EH (cell line): ENCODE measurements at regions not wholly inside any gene's neighbourhood (a gene's known extent, or its start where the extent isn't known, plus 50 kb on each side); places are given as distances from the start of the nearest gene placed in this dataset.

Experiments
- DNase-seq: peaks from one replicate; pipeline ENCODE4 v3.0.0-alpha.2; 2015; ENCODE audit warnings: low read depth

DNA sequence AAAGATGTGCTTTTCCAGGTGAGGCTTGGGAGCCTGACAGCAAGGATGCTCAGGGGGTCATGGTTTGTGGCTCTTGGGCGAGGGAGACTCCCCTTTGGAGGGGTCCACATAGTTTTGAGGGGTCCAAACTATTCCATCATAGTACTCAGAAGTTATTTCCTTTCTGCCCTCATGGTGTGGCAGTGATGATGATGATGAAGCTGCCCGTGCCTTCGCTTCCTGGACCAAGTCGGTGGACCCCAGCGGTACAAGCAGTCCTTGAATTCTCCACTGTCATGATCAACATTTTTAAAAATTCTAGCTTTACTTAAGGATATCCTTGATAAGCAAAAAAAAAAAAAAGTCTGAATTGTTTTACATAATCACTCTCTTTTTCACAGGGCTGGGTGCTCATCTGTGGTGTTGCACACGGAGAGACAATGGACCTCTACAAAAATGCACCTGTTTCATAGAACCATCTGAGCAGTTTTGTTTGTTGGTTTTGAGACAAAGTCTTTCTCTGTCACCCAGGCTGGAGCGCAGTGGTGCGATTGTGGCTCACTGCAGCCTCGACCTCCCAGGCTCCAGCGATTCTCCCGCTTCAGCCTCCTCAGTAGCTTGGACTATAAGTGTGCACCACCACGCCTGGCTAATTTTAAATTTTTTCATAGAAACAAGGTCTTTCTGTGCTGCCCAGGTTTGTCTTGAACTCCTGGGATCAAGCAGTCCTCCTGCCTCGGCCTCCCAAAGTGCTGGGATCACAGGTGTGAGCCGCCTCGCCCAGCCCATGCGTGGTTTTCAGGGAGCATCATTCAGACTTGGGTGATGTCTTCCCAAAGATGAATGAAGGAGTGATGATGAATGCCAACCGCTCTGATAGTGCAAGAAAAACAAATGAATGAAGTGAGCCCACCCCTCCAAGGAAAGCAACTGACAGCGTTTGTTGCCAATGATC lies 271.4 kb upstream of the HDAC4 start:
- DNase-seq = no peak

DNA sequence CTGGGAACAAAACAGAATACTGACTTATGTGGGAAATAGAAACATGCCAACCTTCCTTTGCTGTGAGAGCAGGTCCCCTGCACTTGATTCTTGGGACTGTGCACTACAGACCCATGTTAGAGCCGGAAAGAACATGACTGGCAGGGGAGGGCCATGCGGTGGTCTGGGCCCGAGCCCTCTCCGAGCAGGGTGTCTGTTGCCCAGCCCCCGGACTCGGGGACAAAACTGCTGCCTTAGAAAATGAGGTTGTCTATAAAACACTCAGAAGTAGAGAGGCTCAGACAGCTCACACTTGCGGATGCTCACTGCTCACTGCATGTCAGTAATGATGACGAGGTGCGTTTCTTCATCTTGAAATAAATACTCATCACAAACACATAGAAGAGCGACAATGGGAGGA lies 270.7 kb upstream of the HDAC4 start:
- no peak for DNase-seq

DNA sequence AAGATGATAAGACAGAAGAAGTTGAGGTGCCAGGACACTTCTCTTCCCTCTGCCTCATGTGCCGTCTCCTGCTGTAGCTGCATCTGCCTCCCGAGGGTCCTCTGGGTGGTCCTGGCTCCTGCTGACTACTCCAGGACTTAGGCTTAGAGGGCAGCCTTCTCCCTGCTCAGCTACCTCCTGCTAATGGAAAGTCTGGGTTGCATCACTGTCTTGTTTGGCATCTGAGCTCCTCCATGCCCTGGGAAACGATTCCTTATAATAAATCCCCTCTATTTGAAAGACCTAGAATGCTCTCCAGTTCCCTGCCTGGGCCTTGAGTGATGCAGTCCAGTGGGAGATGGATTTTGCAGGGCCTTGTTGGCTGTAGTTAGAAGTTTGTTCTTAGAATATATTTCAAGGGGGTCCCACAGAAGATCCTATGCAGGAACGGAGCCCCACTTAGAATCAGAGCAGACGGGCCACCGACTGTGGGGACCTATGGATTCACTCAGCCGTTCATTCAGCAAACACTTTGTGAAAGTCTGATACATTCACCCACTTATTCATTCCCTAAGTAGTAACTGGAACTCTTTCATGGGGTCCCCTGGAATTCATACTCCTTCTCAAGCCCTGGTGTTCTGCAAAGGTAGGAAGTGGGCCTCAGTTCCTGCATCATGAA lies 269.8 kb upstream of the HDAC4 start:
- no peak for DNase-seq

DNA sequence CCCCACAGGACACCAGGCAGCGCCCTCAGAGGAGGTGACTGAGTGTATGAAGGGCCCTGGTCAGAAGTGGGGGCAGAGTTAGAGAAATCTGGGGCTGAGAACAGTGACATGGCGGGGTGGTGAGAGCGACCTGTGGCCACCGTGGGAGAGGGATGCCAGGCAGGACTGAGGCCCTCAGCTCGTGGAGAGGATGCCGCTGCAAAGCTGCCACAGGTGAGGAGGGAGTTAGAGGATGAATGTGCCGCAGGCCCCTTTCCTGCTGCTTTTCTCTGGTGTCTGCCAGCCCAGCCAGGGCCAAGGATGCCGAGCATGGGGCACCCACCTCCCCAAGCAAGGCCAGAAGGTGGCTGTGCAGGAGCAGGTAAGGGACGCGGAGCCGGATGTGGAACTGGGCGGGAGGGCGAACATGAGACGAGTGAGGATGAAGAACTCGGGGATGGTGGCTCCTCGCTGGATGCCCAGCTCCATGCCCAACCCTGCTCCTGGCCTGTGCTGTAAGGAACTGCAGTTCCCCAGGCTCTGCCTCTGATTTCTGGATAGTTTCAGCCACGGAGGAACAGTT lies 269.2 kb upstream of the HDAC4 start:
- no peak for DNase-seq

DNA sequence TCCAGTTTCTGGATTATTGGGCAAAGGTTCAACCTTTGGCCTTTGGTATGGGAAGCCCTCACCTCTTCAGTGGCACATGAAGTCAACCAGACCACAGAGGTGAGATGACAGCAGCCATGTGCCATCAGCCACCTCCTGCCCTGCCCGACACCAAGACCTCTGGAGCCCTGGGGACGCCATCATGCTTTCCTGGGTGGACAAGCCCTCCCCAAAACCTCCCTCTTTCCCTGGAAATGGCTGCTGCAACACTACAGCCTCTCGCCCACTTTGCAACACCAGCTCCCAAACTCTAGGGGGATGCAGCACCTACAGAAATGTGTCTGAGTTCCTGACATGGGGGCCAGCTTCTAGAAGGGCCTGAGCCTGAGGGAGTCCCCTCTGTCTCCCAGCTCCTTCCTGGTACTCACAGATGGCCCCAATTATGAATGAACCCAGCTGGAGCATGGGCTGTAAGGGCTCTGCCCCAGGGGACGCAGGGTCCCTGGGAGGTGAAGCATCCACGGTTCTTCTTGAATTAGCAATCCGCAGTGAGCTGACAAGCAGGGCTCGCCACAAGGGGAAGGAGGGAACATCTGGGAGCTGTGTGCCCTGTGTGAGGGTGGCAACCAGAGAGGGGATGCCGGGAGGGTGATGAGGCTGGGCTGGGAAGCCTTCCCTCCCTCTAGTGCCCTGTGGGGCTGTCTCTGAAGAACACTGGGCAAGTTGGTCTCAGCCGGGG lies 268.5 kb upstream of the HDAC4 start:
- DNase-seq = no peak

DNA sequence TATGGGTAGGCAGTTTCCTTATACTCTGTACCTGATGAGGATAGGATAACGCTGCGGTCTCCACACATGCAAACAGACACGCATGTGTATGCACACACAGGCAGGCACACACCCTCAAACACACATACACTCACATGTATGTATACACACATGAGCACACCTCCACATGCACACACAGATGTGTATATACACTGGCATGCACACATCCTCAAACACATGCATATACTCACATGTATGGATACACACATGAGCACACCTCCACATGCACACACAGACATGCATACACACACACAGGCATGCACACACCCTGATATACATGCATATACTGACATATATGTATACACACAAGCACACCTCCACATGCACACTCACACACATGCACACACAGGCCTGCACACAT lies 267.8 kb upstream of the HDAC4 start:
- DNase-seq = no peak

DNA sequence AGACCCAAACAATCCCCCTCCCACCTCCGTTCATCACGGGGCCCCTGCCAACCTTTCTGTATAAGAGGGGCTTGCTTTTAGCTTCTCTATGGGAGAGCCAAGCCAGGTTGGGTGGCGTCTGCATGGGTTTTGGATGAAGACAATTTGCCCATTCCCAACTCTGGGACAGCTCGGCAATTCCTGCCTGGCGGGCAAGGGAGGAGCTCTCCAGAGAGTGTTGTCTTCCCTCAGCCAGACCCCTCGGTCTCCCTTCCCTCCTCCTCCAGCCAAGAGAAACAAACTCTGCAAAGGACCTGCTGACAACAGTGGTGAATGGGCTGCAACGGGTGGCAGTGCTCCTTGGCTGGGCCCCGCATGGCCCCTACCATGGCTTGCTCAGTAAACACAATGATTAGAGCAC lies 267.2 kb upstream of the HDAC4 start:
- no peak for DNase-seq

DNA sequence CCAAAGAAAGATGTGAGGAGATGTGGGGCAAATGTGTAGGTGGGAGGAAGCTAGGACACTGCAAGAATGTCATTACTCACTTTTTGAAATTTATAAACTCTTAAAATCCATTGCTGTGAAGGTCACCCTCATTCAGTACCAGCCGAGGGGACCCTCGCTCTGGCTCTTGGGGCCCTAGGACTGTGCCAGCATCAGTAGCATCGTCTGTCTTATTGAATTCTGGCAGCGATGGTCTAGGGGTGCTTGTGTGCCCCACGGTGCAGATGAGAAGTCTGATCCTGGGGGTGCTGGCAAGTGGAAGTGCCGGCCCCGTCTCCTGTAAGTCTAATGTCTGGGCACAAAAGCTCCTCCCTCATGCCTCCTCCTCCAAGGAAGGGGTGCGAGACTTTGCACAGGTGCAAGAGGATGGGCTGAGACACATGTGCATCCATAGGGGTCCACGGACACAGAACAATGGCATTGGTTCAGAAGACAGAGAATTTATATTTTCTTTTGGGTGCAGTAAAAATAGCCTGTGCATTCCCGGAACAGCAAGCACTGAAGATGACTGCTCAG lies 266.7 kb upstream of the HDAC4 start:
- no peak for DNase-seq

DNA sequence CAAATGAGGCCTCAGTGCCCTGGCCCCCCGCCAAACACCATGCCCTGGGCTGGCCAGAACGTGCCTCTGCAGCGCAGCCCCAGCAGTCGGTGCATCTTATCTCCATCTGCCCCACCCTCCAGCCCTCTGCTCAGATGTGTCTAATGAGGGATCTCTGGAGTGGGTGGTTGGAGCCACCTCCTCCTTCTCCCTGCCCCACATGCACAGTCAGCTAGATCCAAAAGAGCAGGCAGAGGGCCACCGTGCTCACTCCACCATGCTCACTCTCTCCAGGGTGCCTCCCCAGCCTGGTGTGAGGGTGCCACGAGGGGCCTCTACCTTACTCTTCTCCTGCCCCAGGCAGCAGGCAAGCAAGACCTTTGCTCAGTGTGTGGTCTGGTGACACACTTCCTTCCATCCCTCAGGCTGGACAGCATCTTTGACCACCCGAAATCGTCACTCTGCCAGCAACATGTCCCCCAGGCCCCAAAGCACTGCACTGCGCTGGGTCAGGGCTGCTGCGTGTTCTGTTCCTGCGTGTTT lies 266.1 kb upstream of the HDAC4 start:
- no peak for DNase-seq

DNA sequence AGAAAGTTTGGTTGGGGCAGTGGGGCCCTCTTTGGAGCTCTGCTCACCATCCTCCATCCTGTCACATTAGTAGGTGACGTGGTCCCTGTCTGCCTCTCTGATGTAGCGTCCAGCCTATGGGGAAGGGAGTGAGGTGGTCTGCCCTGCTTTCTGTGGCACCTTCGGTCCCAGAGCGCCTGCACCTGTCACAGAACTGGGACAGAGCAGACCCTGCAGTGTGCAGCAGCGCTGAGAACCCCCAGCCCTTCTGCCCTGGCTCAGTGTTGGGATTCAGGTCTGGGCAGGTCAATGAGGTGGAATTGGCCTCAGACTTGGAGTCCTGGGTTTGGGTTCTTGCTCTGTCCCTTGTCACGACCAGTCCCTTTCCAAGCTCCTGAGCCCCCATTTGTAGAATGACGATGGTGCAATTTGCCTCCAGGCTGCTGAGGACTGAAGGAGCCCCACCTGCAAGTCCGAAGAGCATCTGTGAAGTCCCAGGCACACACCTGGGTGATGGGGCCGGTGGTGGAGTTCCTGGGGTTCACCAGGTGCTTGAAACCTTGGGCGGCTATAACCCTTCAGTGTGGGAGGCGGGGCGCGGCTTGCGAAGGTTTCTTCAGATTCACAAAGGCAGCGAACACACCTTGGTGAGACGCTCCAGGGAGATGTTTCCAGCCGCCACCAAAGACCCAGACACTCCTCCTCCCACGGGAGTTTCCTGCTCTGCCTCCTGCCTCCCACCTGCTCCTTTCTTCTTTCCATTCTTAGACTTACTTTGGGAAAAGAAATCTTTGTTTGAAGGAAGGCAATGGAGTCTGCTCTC lies 265.4 kb upstream of the HDAC4 start:
- no peak for DNase-seq

DNA sequence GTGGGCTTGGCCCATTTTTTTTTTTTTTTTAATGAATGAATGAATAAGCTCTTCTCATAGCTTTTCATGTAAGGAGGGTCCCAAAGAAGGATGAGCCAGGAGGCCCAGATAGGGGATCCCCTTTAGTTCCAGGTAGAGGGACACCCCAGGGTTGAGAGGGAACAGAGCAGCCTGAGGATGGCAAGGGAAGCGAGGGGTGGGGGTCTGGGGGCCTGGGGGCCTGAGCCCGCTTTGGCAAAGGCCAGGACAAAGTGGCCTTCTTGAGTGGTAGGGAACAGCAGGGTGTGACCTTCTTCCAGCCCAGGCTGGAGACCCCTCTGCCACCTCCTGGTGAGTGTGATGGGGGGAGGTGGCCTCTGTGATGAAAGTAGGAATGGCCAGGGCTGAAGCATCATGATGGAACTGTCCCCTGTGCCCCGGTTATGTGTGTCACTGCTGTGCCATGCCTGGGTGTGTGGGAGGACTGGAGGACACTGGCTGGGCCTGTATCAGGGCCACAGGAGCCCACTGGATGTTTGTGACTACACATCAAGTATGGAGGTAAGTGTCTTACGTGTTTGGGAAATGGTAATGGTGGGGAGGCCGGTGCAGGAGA lies 263.5 kb upstream of the HDAC4 start:
- DNase-seq = no peak

DNA sequence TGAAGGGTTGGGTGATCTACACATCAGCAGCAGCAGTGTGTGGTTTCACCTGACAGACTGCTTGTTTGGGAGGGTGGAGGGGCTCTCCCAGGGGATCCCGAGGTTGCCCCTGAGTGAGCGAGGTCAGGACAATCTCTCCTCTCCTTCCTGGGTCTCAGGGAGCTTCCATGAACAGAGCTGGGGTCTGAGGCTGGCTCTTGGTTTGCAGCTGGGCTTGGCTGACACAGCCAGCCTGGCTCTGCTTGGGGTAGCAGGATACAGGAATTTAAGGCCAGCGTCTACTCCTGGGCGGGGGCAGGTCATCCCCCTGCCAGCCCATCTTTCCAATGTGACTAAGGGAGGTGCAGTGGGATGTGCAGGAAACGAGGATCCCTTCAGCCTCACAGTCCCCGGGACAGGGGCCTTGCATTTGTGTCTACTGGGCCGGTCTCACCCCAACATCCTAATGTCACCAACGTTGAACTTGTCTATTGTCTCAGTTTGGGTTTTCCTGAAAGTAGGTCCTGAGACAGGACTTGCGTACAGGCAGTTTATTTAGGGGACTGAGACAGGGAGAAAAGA lies 262.6 kb upstream of the HDAC4 start:
- no peak for DNase-seq

DNA sequence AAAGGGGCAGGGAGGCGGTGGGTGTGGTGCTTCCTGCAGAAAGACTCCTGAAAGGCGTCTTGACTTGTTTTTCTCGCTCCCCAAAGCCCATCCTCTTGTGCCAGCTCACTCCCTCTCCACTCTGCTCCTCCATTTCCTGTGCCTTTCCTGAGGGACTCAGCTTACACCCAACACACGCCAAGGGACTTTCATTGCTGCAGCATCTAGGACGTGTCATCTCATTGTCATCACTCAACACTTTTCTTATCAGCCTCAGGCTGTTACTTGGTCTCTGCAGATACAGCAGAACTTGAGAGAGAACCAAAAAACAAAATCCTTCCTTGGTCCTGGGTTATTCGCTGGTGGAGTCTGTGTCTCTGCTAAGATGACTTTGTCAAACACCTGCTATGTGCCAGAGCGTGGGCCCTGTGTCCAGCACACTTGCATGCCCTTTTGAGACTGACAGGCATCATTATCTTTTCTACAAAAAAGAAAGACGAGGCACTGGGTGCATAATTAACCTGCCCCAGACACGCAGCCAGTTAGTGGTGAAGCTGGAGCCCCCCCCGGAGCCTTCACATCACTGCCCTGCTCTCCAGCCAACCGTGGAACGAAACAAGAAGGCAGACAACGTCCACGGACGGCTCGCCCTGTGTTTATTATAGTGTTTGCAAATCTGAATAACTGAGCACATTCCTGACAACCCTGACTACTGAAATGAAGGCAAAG lies 261.7 kb upstream of the HDAC4 start:
- DNase-seq = no peak

DNA sequence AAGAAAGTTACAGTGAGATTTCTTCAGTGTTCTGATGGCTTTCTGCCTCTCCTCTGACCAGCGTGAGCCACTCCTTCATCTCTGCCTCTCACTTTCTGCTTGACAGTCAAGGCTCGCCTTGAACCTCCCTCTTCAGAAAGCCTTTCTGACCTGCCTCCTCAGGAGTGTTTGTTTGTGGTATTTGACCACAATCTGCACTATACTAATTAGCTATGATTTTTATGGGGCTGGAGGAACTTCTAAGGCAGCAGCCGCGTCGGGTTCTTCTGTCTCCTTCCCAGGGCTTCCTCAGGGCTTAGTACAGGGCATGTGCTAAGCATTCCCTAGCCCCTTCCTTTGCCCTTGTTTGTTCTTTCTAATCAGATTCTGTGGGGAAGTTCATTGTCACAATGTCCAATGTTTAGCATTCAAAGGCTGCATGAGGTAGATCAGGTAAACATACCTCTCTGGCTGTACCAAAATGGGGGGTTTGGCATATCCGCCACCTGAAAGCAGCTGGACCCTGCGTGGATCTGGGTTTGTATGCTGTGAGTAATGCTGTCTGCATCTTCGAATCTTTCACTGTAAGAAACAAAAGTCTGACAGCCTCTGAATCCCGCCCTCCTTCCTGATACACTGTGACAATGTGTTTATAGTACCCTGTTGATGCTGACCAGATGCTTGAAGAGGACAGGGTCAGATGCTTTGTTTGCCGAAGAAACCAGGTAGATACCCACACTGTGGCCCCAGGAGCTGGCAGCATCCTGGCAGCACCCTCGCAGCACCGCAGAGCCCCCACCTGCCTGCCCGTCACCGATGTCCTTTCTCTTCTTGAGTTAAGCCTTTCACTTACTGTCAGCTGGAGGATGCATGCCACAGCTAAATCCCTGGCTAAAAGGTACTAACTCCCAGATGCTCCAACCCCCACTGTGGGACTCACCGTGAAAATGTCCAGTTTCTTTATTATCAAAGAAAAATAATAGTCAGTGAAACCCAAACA lies 260.8 kb upstream of the HDAC4 start:
- no peak for DNase-seq

DNA sequence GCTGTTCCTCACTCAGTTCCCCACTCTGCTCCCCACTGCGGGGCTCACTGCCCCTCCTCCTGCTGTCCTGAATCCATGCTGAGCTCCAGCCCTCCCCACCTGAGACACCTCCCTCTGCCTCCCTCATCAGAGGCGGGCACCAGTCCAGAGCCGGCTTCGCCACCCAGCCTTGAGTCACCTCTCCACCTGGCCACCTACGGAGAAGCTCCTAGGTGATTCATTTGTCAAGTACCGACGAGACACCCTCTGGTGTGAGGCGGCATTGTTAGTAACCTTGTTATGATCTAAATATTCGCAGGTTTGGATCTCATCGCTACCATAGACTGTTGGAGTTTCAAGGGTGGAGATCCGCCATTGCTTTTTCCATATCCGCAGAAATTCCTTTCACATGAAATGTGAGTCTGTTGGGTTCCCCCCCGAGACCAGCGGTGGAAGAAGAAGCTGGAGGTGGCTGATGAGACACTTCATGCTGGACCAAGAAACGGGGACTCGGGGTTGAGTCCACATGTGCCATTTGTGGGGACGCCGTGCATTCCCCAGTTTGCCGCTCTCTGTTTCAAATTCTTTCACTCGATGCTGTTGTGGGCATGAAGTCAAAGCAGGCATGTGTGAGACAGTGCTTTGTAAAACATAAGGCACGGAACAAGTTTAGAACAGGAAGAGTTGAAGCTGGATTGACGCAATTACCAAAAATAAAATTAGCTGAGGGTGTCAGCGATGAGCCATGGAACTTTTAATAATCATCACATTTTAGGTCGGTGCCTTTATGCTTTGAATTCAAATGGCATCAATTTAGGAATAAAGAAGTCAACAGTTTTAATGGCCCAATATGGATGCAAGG lies 259.8 kb upstream of the HDAC4 start:
- no peak for DNase-seq

DNA sequence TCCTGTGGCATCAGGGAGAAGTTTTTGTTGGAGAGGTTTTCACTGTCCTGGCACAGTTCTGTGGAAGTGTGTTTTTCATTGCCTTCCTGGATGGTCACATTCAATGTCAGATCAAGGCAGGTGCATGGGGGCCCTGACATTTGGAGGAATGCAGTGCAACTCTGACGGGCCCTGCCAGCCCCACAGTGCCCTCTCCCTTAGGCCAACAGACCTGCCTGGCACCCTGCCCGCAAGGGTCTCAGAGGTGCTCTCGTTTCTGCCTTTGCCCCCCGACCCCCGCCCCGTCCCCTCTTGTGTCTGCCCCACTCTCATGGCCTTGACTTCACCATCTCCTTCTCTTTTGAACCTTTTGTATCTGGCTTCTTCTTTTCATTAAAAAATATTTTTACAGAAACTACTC lies 257.2 kb upstream of the HDAC4 start:
- DNase-seq = no peak

DNA sequence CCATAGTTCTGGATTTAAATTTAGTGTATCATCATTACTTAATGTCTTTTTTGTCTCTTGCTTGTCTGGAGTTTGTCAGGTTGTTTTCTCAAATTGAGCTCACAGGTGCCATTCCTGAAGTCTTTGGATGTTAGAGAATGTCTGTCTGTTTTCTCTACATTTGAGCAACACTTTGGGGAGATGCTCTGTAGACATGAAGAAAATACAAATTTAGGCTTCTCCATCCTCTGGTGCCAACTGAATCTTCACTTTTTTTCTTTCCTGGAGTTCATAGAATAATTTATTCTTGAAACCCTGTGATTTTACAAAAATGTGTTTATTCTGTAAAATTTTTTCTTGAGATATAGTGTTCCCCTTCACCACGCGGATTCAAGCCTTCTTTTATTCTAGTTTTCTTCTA lies 256.4 kb upstream of the HDAC4 start:
- no peak for DNase-seq

DNA sequence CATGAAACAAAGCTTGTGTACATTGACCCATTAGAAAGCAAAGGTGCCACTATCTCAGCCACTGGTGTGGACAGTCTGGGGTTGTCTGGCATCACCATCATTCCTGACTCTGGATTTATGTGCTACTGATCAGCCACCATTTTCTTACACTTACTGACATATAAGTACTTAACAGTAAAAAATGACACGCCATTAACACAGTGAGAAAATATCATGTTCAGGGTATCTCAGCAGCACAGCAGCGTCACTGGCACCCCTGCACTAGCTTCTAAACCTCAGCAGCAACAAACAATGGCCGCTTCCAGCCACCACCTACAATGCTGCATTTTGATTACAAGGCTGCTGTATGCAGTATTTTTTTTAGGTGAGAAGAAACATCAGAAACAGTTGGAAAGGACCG lies 253.4 kb upstream of the HDAC4 start:
- no peak for DNase-seq
